B cell (primary cell): ENCODE measurements at regions not wholly inside any gene's neighbourhood (a gene's known extent, or its start where the extent isn't known, plus 50 kb on each side); places are given as distances from the start of the nearest gene placed in this dataset.

ENCODE experiments used
- ATAC-seq: fragments of 200-7000 bp; cut with Tn5 transposase; one replicate; pipeline ENCODE4 v1.10.0; 2021; ENCODE audit warnings: low read depth, mild to moderate bottlenecking, moderate number of reproducible peaks, moderate library complexity
- CTCF ChIA-PET: fragments of 350-600 bp; sonication (Branson Sonifier 250); formaldehyde crosslinking; loops from one replicate; lab custom pipeline; 2021; ENCODE audit warnings: antibody characterized with exemption, inconsistent platforms; lab: Charles Lee
- POLR2A ChIA-PET: fragments of 350-600 bp; sonication (Branson Sonifier 250); formaldehyde crosslinking; loops from one replicate; lab custom pipeline; 2021; ENCODE audit warnings: antibody characterized with exemption; lab: Charles Lee
- DNase-seq: peaks from one replicate; pipeline ENCODE4 v3.0.0; 2013
- H2AFZ ChIP-seq: 2 replicates; pipeline ENCODE4 v1.6.1; 2012; ENCODE audit warnings: mild to moderate bottlenecking, low read depth, low read length; ENCODE audit not compliant: insufficient read depth, poor library complexity, severe bottlenecking
- H3K27ac ChIP-seq, 2 donors: 1 replicate in 1 of 2; 2 replicates in 1 of 2; pipeline ENCODE4 v1.5.1; 2012 to 2013; ENCODE audit warnings: low read length in 2 of 2, mild to moderate bottlenecking in 2 of 2, moderate library complexity in 1 of 2
- H3K27me3 ChIP-seq, 4 experiments: fragments of 200-600 bp in 1 of 4; sonication (generic) in 1 of 4; replicated peaks in 1 of 4; 1 replicate in 2 of 4; 2 replicates in 2 of 4; pipeline versions ENCODE4 v1.6.1 to v1.7.0; 2013 to 2016; ENCODE audit warnings: low read length in 3 of 4, mild to moderate bottlenecking in 2 of 4, mixed read lengths in 1 of 4, moderate library complexity in 1 of 4; ENCODE audit not compliant: insufficient read depth in 4 of 4, control insufficient read depth in 3 of 4; ENCODE audit errors: control extremely low read depth in 1 of 4
- H3K36me3 ChIP-seq, 2 experiments: replicated peaks in 1 of 2; 1 replicate in 1 of 2; 2 replicates in 1 of 2; pipeline versions ENCODE4 v1.6.1 to v1.7.1; 2013; ENCODE audit warnings: low read length in 1 of 2; ENCODE audit not compliant: insufficient read depth in 2 of 2, control insufficient read depth in 1 of 2; ENCODE audit errors: control extremely low read depth in 1 of 2, extremely low read depth in 1 of 2
- H3K4me1 ChIP-seq, 2 donors: fragments of 200-600 bp in 1 of 2; sonication (generic) in 1 of 2; 1 replicate in 1 of 2; 2 replicates in 1 of 2; pipeline versions ENCODE4 v1.5.1 to v1.6.1; 2013 to 2017; ENCODE audit warnings: low read length in 2 of 2; ENCODE audit not compliant: control insufficient read depth in 2 of 2, insufficient read depth in 2 of 2
- H3K4me2 ChIP-seq: replicated peaks from 2 replicates; pipeline ENCODE3; 2012; ENCODE audit warnings: mild to moderate bottlenecking, low read depth, low read length; ENCODE audit not compliant: poor library complexity, severe bottlenecking
- H3K4me3 ChIP-seq, 5 experiments: fragments of 200-600 bp in 1 of 5; sonication (generic) in 1 of 5; 1 replicate in 3 of 5; 2 replicates in 2 of 5; pipeline versions ENCODE4 v1.5.1 to v1.7.0; 2011 to 2016; ENCODE audit warnings: low read length in 4 of 5, mild to moderate bottlenecking in 4 of 5, low read depth in 2 of 5, control low read depth in 1 of 5, moderate library complexity in 1 of 5; ENCODE audit not compliant: insufficient read depth in 1 of 5; ENCODE audit errors: control extremely low read depth in 1 of 5, extremely low read depth in 1 of 5
- H3K79me2 ChIP-seq: fragments of 200-600 bp; sonication (generic); one replicate; pipeline ENCODE4 v1.6.0; 2016; ENCODE audit warnings: low read length; ENCODE audit not compliant: control insufficient read depth, insufficient read depth
- H3K9ac ChIP-seq: fragments of 200-600 bp; sonication (generic); 2 replicates; pipeline ENCODE4 v1.6.1; 2017; ENCODE audit warnings: mild to moderate bottlenecking, low read length, moderate library complexity
- H3K9me3 ChIP-seq, 3 donors: one replicate each; pipeline versions ENCODE4 v1.6.1 to v1.7.1; 2013; ENCODE audit warnings: low read length in 2 of 3; ENCODE audit not compliant: control insufficient read depth in 2 of 3, insufficient read depth in 1 of 3; ENCODE audit errors: control extremely low read depth in 1 of 3
- H4K20me1 ChIP-seq: 2 replicates; pipeline ENCODE4 v1.6.0; 2012; ENCODE audit warnings: mild to moderate bottlenecking, low read length; ENCODE audit not compliant: insufficient read depth, control insufficient read depth, poor library complexity, severe bottlenecking
- H3K27ac Mint-ChIP-seq: one replicate; pipeline ENCODE4 v1.8.0; 2021; ENCODE audit warnings: mixed read lengths
- H3K27me3 Mint-ChIP-seq: one replicate; pipeline ENCODE4 v1.8.0; 2021; ENCODE audit warnings: mixed read lengths
- H3K4me1 Mint-ChIP-seq: one replicate; pipeline ENCODE4 v1.8.0; 2021; ENCODE audit warnings: mixed read lengths
- H3K4me3 Mint-ChIP-seq: one replicate; pipeline ENCODE4 v1.8.0; 2021; ENCODE audit warnings: mixed read lengths
- H3K9me3 Mint-ChIP-seq: one replicate; pipeline ENCODE4 v1.8.0; 2022; ENCODE audit warnings: mixed read lengths; ENCODE audit not compliant: insufficient read depth
- CTCF ChIP-seq: fragments of 200-600 bp; IDR thresholded peaks from one replicate; pipeline ENCODE4 v1.8.0; 2022; ENCODE audit warnings: antibody characterized with exemption, mild to moderate bottlenecking
- EZH2 ChIP-seq: IDR thresholded peaks from 2 replicates; pipeline ENCODE4 v1.6.1; 2012; ENCODE audit warnings: borderline replicate concordance, low read depth, mild to moderate bottlenecking, moderate library complexity, low read length; ENCODE audit not compliant: insufficient read depth, poor library complexity, severe bottlenecking
- WGBS: methylation state at CpG from one replicate; pipeline ENCODE4 v1.1.5; 2013; ENCODE audit warnings: missing lambda C conversion rate; ENCODE audit not compliant: insufficient coverage; 5-methylcytosine and 5-hydroxymethylcytosine counted together
- intact Hi-C: fragments of 100-400 bp; cut with micrococcal nuclease; formaldehyde crosslinking; loops from one replicate; pipeline ENCODE4 v1.10.0; 2022

- H3K9ac ChIP-seq: no peak overlapping the region
- no peak overlapping the region for H3K4me3 Mint-ChIP-seq
- POLR2A ChIA-PET: no interaction called here
- ATAC-seq: no peak
- H3K4me1 ChIP-seq: no peaks in the 10 kb centered on the region
- H3K27me3 Mint-ChIP-seq: no peaks in the 10 kb centered on the region
- H3K27me3 ChIP-seq: no peaks in the 10 kb centered on the region
- no peak overlapping the region for H2AFZ ChIP-seq
- no peak overlapping the region for H3K4me2 ChIP-seq
- H3K9me3 ChIP-seq: no peaks in the 10 kb centered on the region
- no peaks in the 10 kb centered on the region for H3K4me1 Mint-ChIP-seq
- H3K36me3 ChIP-seq: no peaks in the 10 kb centered on the region
- CTCF ChIA-PET: no interaction called here
- no peak overlapping the region for H3K4me3 ChIP-seq
- WGBS: 80% methylated on average over 1 of the region's 3 CpGs
- no peaks in the 10 kb centered on the region for H4K20me1 ChIP-seq
- DNase-seq: no peak
- TF ChIP-seq EZH2: no peak
- no peak for TF ChIP-seq CTCF
- intact Hi-C loops: no loop called here
- no peak overlapping the region for H3K27ac ChIP-seq
- H3K79me2 ChIP-seq: no peaks in the 10 kb centered on the region
- no peak overlapping the region for H3K27ac Mint-ChIP-seq
- no peaks in the 10 kb centered on the region for H3K9me3 Mint-ChIP-seq
Observed at GRCh38 chr6:48754641-48755040, 643.6 kb upstream of the PTCHD4 start.

GRCh38 chr6:48750861-48751260, 639.9 kb upstream of the PTCHD4 start:
- no peaks in the 10 kb centered on the region for H3K4me1 Mint-ChIP-seq
- H3K27me3 ChIP-seq: no peaks in the 10 kb centered on the region
- TF ChIP-seq EZH2: no peak
- no peak for TF ChIP-seq CTCF
- DNase-seq (no peak), ATAC-seq (no peak)
- ChIA-PET POLR2A (no interaction called here), CTCF (no interaction called here)
- no peaks in the 10 kb centered on the region for H3K9me3 Mint-ChIP-seq
- peaks cover 0 to 5% (median 2%) of the 10 kb centered on the region in 3 donors for H3K9me3 ChIP-seq
- intact Hi-C loops: no loop called here
- no peaks in the 10 kb centered on the region for H4K20me1 ChIP-seq
- no peak overlapping the region for H3K4me3 ChIP-seq
- no peak overlapping the region for H3K9ac ChIP-seq
- H3K27ac ChIP-seq: no peak overlapping the region
- no peak overlapping the region for H3K4me2 ChIP-seq
- no peak overlapping the region for H3K4me3 Mint-ChIP-seq
- no peaks in the 10 kb centered on the region for H3K79me2 ChIP-seq
- H3K4me1 ChIP-seq: no peaks in the 10 kb centered on the region
- H3K27me3 Mint-ChIP-seq: no peaks in the 10 kb centered on the region
- H3K36me3 ChIP-seq: no peaks in the 10 kb centered on the region
- no peak overlapping the region for H3K27ac Mint-ChIP-seq
- no peak overlapping the region for H2AFZ ChIP-seq
- WGBS: no CpG with 5 or more reads among the region's 2 CpGs
